ENCODE measurements at regions not wholly inside any gene's neighbourhood (a gene's known extent, or its start where the extent isn't known, plus 50 kb on each side); places are given as distances from the start of the nearest gene placed in this dataset.

DNA sequence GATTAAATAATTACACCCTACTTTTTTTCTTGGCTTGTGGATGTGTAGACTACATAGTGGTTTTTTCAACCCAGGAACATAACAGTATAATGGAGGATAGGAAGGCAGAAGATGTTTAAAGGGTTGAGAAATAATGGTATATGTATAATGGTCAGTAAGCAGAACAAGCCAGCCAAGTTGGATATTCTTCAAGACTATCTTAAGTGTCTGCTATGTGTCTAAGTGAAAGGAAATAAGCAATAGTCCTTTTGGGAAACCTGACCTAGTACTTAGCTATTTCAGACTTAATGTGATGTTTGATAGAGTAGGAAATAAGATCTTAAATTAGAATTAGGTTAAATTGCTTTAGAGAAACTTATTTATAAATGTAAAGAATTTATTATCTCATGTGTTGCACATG lies 85.7 kb downstream of the PTPDC1 start:
- Histone ChIP-seq H3K27ac (ENCODE audit: low read depth, low read length) (peak overlapping the region; percentile 1; the same call in 1 of the 2 replicates), H3K36me3 (ENCODE audit: control insufficient read depth, low read length) (peaks cover 77% of the 10 kb centered on the region), H3F3A (ENCODE audit: control insufficient read depth, insufficient read depth) (peaks cover 5% of the 10 kb centered on the region), H3K79me2 (ENCODE audit: control insufficient read depth, low read length) (peaks cover 84% of the 10 kb centered on the region), H3K27me3 (ENCODE audit: control insufficient read depth, low read length) (no peaks in the 10 kb centered on the region), H4K20me1 (ENCODE audit: control insufficient read depth, insufficient read depth, low read depth, low read length) (peaks cover 49% of the 10 kb centered on the region), H3K4me2 (ENCODE audit: low read length) (peak overlapping the region; percentile 79), H3K4me3 (ENCODE audit: low read length) (peak overlapping the region; percentile 91), H3K9me2 (replicated peaks; ENCODE audit: control insufficient read depth, low read length) (no peaks in the 10 kb centered on the region), H3K4me1 (ENCODE audit: control insufficient read depth, low read length) (peaks cover 76% of the 10 kb centered on the region), H3K9me3 (ENCODE audit: control insufficient read depth, insufficient read depth, low read length) (no peaks in the 10 kb centered on the region)
- TF ChIP-seq EZH2phosphoT487 (IDR thresholded peaks at IDR 0.05; ENCODE audit: borderline replicate concordance, low read length), result no peak
- TF ChIP-seq, protein P1, sequence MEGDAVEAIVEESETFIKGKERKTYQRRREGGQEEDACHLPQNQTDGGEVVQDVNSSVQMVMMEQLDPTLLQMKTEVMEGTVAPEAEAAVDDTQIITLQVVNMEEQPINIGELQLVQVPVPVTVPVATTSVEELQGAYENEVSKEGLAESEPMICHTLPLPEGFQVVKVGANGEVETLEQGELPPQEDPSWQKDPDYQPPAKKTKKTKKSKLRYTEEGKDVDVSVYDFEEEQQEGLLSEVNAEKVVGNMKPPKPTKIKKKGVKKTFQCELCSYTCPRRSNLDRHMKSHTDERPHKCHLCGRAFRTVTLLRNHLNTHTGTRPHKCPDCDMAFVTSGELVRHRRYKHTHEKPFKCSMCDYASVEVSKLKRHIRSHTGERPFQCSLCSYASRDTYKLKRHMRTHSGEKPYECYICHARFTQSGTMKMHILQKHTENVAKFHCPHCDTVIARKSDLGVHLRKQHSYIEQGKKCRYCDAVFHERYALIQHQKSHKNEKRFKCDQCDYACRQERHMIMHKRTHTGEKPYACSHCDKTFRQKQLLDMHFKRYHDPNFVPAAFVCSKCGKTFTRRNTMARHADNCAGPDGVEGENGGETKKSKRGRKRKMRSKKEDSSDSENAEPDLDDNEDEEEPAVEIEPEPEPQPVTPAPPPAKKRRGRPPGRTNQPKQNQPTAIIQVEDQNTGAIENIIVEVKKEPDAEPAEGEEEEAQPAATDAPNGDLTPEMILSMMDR (IDR thresholded peaks at IDR 0.05; ENCODE audit: low read depth, low read length, poor library complexity, severe bottlenecking), result no peak

DNA sequence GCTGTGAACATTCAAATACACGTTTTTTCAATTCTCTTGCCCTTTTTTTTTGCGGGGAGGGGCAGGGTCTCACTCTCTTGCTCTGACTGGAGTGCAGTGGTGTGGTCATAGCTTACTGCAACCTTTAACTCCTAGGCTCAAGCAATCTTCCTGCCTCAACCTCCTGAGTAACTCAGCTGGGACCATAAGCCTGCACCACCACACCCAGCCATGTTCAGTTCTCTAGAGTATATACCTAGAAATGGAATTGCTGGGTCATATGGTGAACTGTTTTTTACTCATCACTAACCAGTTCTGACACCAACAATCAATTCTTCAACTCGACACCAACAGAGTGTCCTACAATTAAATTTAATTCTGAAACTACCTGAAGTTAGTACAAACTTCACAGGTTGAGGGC lies 85.5 kb upstream of the ZNF169 start:
- peaks cover 56% of the 10 kb centered on the region for H4K20me1 ChIP-seq (ENCODE audit: control insufficient read depth, insufficient read depth, low read depth, low read length)
- H3K27me3 ChIP-seq (ENCODE audit: control insufficient read depth, low read length), result no peaks in the 10 kb centered on the region
- no peaks in the 10 kb centered on the region for H3K9me3 ChIP-seq (ENCODE audit: control insufficient read depth, insufficient read depth, low read length)
- no peak overlapping the region for H3K4me3 ChIP-seq (ENCODE audit: low read length)
- H3K4me2 ChIP-seq (ENCODE audit: low read length), result peak overlapping the region; percentile 19
- H3K9me2 ChIP-seq (replicated peaks; ENCODE audit: control insufficient read depth, low read length), result no peaks in the 10 kb centered on the region
- no peak for TF ChIP-seq EZH2phosphoT487 (IDR thresholded peaks at IDR 0.05; ENCODE audit: borderline replicate concordance, low read length)
- TF ChIP-seq, protein P1 (IDR thresholded peaks at IDR 0.05; ENCODE audit: low read depth, low read length, poor library complexity, severe bottlenecking), result no peak
- H3F3A ChIP-seq (ENCODE audit: control insufficient read depth, insufficient read depth), result peaks cover 28% of the 10 kb centered on the region
- no peak overlapping the region for H3K27ac ChIP-seq (ENCODE audit: low read depth, low read length)
- H3K4me1 ChIP-seq (ENCODE audit: control insufficient read depth, low read length), result peaks cover 69% of the 10 kb centered on the region
- peaks cover 93% of the 10 kb centered on the region for H3K36me3 ChIP-seq (ENCODE audit: control insufficient read depth, low read length)
- H3K79me2 ChIP-seq (ENCODE audit: control insufficient read depth, low read length), result peaks cover 92% of the 10 kb centered on the region

DNA sequence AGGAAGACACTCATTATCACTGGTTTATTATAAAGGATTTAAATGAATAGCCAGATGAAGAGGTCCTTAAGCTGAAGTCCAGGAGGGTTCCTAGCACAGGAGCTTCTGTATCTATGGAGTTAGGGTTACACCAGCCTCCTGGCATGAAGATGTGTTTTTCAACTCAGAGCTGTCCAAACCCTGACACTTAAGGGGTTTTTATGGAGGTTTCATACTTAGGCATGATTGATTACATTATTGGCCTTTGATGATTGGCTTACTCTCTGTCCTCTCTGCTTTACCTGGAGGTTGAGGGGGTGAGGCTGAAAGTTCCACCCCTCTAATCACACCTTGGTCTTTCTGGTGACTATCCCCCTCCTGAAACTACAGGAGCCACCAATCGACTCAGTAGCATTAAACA lies 84.9 kb upstream of the ZNF169 start:
- peak overlapping the region; percentile 19 for H3K4me2 ChIP-seq (ENCODE audit: low read length)
- peaks cover 64% of the 10 kb centered on the region for H3K4me1 ChIP-seq (ENCODE audit: control insufficient read depth, low read length)
- H4K20me1 ChIP-seq (ENCODE audit: control insufficient read depth, insufficient read depth, low read depth, low read length), result peaks cover 54% of the 10 kb centered on the region
- H3K9me2 ChIP-seq (replicated peaks; ENCODE audit: control insufficient read depth, low read length), result no peaks in the 10 kb centered on the region
- peaks cover 87% of the 10 kb centered on the region for H3K79me2 ChIP-seq (ENCODE audit: control insufficient read depth, low read length)
- TF ChIP-seq EZH2phosphoT487 (IDR thresholded peaks at IDR 0.05; ENCODE audit: borderline replicate concordance, low read length), result no peak
- TF ChIP-seq, protein P1 (IDR thresholded peaks at IDR 0.05; ENCODE audit: low read depth, low read length, poor library complexity, severe bottlenecking), result no peak
- no peaks in the 10 kb centered on the region for H3K27me3 ChIP-seq (ENCODE audit: control insufficient read depth, low read length)
- no peak overlapping the region for H3K27ac ChIP-seq (ENCODE audit: low read depth, low read length)
- H3K4me3 ChIP-seq (ENCODE audit: low read length), result no peak overlapping the region
- peaks cover 93% of the 10 kb centered on the region for H3K36me3 ChIP-seq (ENCODE audit: control insufficient read depth, low read length)
- no peaks in the 10 kb centered on the region for H3K9me3 ChIP-seq (ENCODE audit: control insufficient read depth, insufficient read depth, low read length)
- peaks cover 33% of the 10 kb centered on the region for H3F3A ChIP-seq (ENCODE audit: control insufficient read depth, insufficient read depth)

Measured in DOHH2 (cell line).